K562 (cell line): ENCODE measurements at regions not wholly inside any gene's neighbourhood (a gene's known extent, or its start where the extent isn't known, plus 50 kb on each side); places are given as distances from the start of the nearest gene placed in this dataset.

Experiments used
- ATAC-seq: fragments of 200-7000 bp; cut with Tn5 transposase; 3 replicates; pipeline ENCODE4 v1.9.1; 2020; ENCODE audit warnings: moderate library complexity
- BruUV-seq: library from RNA; stranded (reverse); fragments of 400-500 nt; replicated peaks from 2 replicates; lab custom pipeline; 2021; lab: Mats Ljungman, UMichigan
- CTCF ChIA-PET: fragments of 300-600 bp; formaldehyde crosslinking; extraction: SDS; loops from one replicate; lab custom pipeline; 2021; ENCODE audit warnings: low intra/inter-chr PET ratio; lab: Yijun Ruan, JAX
- POLR2A ChIA-PET: fragments of 300-600, 350-650 bp; sonication (Branson Sonifier 250); formaldehyde crosslinking; extraction: SDS; loops from one replicate; lab custom pipeline; 2021; ENCODE audit warnings: antibody characterized with exemption, inconsistent platforms; lab: Yijun Ruan, JAX
- DNase-seq, 4 experiments: peaks; one replicate each; pipeline versions ENCODE4 v3.0.0 to v3.0.0-alpha.2; 2011 to 2018; ENCODE audit warnings: low spot score in 3 of 4, mixed read lengths in 3 of 4; ENCODE audit errors: extremely low read depth in 1 of 4
- FAIRE-seq: peaks from 2 replicates; lab custom pipeline; 2011; peaks lifted over from hg19 to GRCh38; lab: Jason Lieb, UNC
- H2AFZ ChIP-seq: 2 replicates; pipeline ENCODE4 v1.6.0; 2011; ENCODE audit warnings: low read depth, low read length, control low read depth, inconsistent platforms
- H3K27ac ChIP-seq: fragments of 200-600 bp; 3 replicates; pipeline ENCODE4 v1.8.0; 2011; ENCODE audit warnings: low read depth, mild to moderate bottlenecking, control low read depth, inconsistent platforms, low read length, moderate library complexity, mixed read lengths; ENCODE audit errors: extremely low read depth
- H3K27me3 ChIP-seq, 2 experiments: fragments of 300-600 bp in 1 of 2; 2 replicates in 1 of 2; 3 replicates in 1 of 2; pipeline versions ENCODE4 v1.6.0 to v1.8.0; 2011; ENCODE audit warnings: inconsistent platforms in 2 of 2, low read length in 2 of 2, mild to moderate bottlenecking in 1 of 2, mixed read lengths in 1 of 2, moderate library complexity in 1 of 2; ENCODE audit not compliant: control insufficient read depth in 2 of 2, insufficient read depth in 2 of 2
- H3K36me3 ChIP-seq: fragments of 300-600 bp; 3 replicates; pipeline ENCODE4 v1.8.0; 2011; ENCODE audit warnings: mild to moderate bottlenecking, low read length, inconsistent platforms; ENCODE audit not compliant: control insufficient read depth, insufficient read depth
- H3K4me1 ChIP-seq, 2 experiments: fragments of 200-600 bp in 1 of 2; replicated peaks in 1 of 2; 2 replicates in 1 of 2; 3 replicates in 1 of 2; pipeline versions ENCODE4 v1.5.1 to v1.8.0; 2011; ENCODE audit warnings: inconsistent platforms in 2 of 2, low read length in 2 of 2, mild to moderate bottlenecking in 1 of 2, mixed read lengths in 1 of 2, moderate library complexity in 1 of 2; ENCODE audit not compliant: control insufficient read depth in 2 of 2, insufficient read depth in 2 of 2
- H3K4me2 ChIP-seq: 2 replicates; pipeline ENCODE4 v1.6.1; 2011; ENCODE audit warnings: low read length, control low read depth, inconsistent platforms, mixed read lengths; ENCODE audit not compliant: insufficient read depth
- H3K4me3 ChIP-seq: fragments of 200-600 bp; sonication (generic), shearing (Covaris generic); 2 replicates; pipeline ENCODE4 v1.5.1; 2016; ENCODE audit warnings: control low read depth, inconsistent platforms
- H3K79me2 ChIP-seq: fragments of 200-600 bp; 3 replicates; pipeline ENCODE4 v1.8.0; 2011; ENCODE audit warnings: low read length, inconsistent platforms; ENCODE audit not compliant: control insufficient read depth, insufficient read depth
- H3K9ac ChIP-seq, 2 experiments: 2 replicates each; pipeline versions ENCODE4 v1.6.0 to v1.6.1; 2011; ENCODE audit warnings: low read depth in 2 of 2, low read length in 2 of 2, control low read depth in 1 of 2, inconsistent platforms in 1 of 2, mild to moderate bottlenecking in 1 of 2, mixed read lengths in 1 of 2; ENCODE audit not compliant: insufficient read depth in 1 of 2
- H3K9me1 ChIP-seq: one replicate; pipeline ENCODE4 v1.6.0; 2011; ENCODE audit warnings: inconsistent platforms, mild to moderate bottlenecking, low read length, moderate library complexity; ENCODE audit not compliant: control insufficient read depth, insufficient read depth
- H3K9me3 ChIP-seq: replicated peaks from 2 replicates; pipeline ENCODE4 v1.5.1; 2011; ENCODE audit warnings: low read depth, low read length, inconsistent platforms; ENCODE audit not compliant: control insufficient read depth, insufficient read depth
- H4K20me1 ChIP-seq: replicated peaks from 2 replicates; pipeline ENCODE4 v1.6.1; 2011; ENCODE audit warnings: low read length, inconsistent platforms, mixed read lengths; ENCODE audit not compliant: control insufficient read depth, insufficient read depth
- HDGF ChIP-seq: fragments of 450-650 bp; IDR thresholded peaks from 2 replicates; pipeline ENCODE4 v1.6.1; 2016
- JUN ChIP-seq, 2 experiments: sonication (generic) in 1 of 2; formaldehyde crosslinking in 1 of 2; IDR thresholded peaks; 2 replicates each; pipeline versions ENCODE4 v1.6.1 to v1.8.0; 2012 to 2022; ENCODE audit warnings: borderline replicate concordance in 2 of 2, mild to moderate bottlenecking in 2 of 2, improper control_type of control experiment in 1 of 2, low read depth in 1 of 2, low read length in 1 of 2, missing genetic modification reagents in 1 of 2
- MTA1 ChIP-seq: fragments of 450-650 bp; IDR thresholded peaks from 2 replicates; pipeline ENCODE4 v1.6.1; 2017; ENCODE audit warnings: borderline replicate concordance
- SMAD3 ChIP-seq: fragments of 450-650 bp; formaldehyde crosslinking; conservative IDR thresholded peaks from 2 replicates; pipeline ENCODE4 v1.4.0; 2020; ENCODE audit warnings: mild to moderate bottlenecking
- SMC3 ChIP-seq: conservative IDR thresholded peaks from 2 replicates; pipeline ENCODE4 v1.6.1; 2011; ENCODE audit warnings: low read depth, low read length, improper control_type of control experiment; ENCODE audit not compliant: insufficient read depth
- SREBF2 ChIP-seq: sonication (generic); formaldehyde crosslinking; IDR thresholded peaks from 2 replicates; pipeline ENCODE4 v1.4.0; 2020; ENCODE audit warnings: mild to moderate bottlenecking, missing genetic modification reagents
- ZNF232 ChIP-seq: sonication (generic); formaldehyde crosslinking; IDR thresholded peaks from 2 replicates; pipeline ENCODE4 v1.8.0; 2022; ENCODE audit warnings: mild to moderate bottlenecking, missing genetic modification reagents
- ZNF79 ChIP-seq: fragments of 250-450 bp; sonication (Bioruptor Pico); IDR thresholded peaks from 2 replicates; pipeline ENCODE4 v1.4.0; 2020; ENCODE audit warnings: low read depth, mild to moderate bottlenecking, moderate library complexity
- WGBS: fragments of 100-300 bp; shearing (Covaris generic); methylation state at CpG from one replicate; pipeline ENCODE4 v1.1.6; 2016; ENCODE audit warnings: low coverage, mixed read lengths; ENCODE audit not compliant: insufficient coverage; ENCODE audit errors: missing lambda C conversion rate; 5-methylcytosine and 5-hydroxymethylcytosine counted together
- in situ Hi-C: fragments of 300-500 bp; cut with MboI; formaldehyde crosslinking; loops from 4 replicates; pipeline ENCODE4 v1.15.0; 2018; ENCODE audit warnings: inconsistent platforms, mixed read lengths
- intact Hi-C: fragments of 100-400 bp; cut with micrococcal nuclease; formaldehyde crosslinking; loops from 2 replicates; pipeline ENCODE4 v1.14.2; 2022
- TF ChIP-seq, protein P1 (sequence below): sonication (generic); formaldehyde crosslinking; IDR thresholded peaks from 2 replicates; pipeline ENCODE4 v1.8.0; 2023; ENCODE audit warnings: mild to moderate bottlenecking, missing genetic modification reagents

DNA sequence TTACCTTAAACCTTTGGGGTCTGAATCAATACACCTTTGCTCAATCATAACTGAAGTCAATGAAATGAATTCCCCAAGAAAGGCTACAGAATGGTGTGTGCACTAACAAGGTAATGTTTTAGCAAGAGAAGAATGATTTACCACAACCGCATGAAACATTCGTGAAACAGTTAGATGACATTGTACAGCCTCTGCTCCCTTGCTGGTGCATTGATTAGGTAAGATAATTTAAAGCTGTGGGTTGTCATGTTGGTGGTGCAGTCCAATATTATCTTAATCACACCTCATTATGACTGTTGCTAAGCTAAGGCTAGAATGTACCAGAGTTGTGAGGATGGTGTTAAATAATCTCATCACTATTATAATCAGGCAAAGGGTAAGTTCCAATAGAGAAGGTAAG is 1673.2 kb upstream of the PRR20A start:
- H2AFZ ChIP-seq: no peak overlapping the region
- 0% methylated on average over 2 of the region's 2 CpGs for WGBS
- H3K9me1 ChIP-seq: no peaks in the 10 kb centered on the region
- ATAC-seq (no peak), FAIRE-seq (no peak), DNase-seq (no peak)
- TF ChIP-seq SMC3: no peak
- no peak for TF ChIP-seq MTA1
- no peak for TF ChIP-seq JUN (IDR thresholded peaks at IDR 0.05; ENCODE audit: borderline replicate concordance, low read depth, low read length)
- TF ChIP-seq JUN (CRISPR knock-in tag; IDR thresholded peaks at IDR 0.05; ENCODE audit: borderline replicate concordance): no peak
- TF ChIP-seq SREBF2 (CRISPR knock-in tag): no peak
- TF ChIP-seq HDGF: no peak
- intact Hi-C loops: no loop called here
- in situ Hi-C loops: no loop called here
- no peaks in the 10 kb centered on the region for H3K27me3 ChIP-seq
- H3K79me2 ChIP-seq: no peaks in the 10 kb centered on the region
- ChIA-PET POLR2A (no interaction called here), CTCF (no interaction called here)
- H3K4me3 ChIP-seq: no peak overlapping the region
- no peaks in the 10 kb centered on the region for H3K36me3 ChIP-seq
- no peaks in the 10 kb centered on the region for H3K4me1 ChIP-seq
- no peak overlapping the region for H3K9ac ChIP-seq
- no peak overlapping the region for H3K4me2 ChIP-seq
- no peaks in the 10 kb centered on the region for H4K20me1 ChIP-seq
- H3K9me3 ChIP-seq: no peaks in the 10 kb centered on the region
- no peak overlapping the region for H3K27ac ChIP-seq
- no TSS peak for BruUV-seq

DNA sequence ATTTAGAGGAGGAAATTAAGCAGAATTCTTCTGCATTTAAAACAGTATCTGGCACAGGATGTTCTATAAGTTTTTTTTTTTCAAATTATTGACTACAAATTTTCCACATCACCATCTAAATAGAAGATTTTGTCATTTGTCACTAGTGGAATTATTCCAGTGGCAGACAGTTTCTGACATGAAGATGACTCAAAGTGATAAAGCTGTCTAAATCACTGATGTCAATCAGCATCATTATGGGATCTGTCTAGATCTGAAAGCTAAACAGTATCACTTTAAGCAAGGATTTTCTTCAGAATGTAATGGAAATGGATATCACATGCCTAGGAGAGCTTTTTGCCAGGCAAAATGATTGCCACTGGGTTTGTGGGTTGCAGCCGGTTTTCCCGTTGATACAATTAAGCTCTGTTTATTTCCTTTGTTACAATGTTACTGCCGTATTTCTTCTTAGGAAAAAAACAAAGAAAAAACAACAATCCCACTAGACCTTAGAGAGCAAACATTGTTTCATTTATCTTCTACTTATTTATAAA is 1657.0 kb upstream of the PRR20A start:
- in situ Hi-C loops: no loop called here
- POLR2A ChIA-PET: no interaction called here
- no TSS peak for BruUV-seq
- TF ChIP-seq SMAD3 (CRISPR knock-in tag): no peak
- TF ChIP-seq, protein P1, sequence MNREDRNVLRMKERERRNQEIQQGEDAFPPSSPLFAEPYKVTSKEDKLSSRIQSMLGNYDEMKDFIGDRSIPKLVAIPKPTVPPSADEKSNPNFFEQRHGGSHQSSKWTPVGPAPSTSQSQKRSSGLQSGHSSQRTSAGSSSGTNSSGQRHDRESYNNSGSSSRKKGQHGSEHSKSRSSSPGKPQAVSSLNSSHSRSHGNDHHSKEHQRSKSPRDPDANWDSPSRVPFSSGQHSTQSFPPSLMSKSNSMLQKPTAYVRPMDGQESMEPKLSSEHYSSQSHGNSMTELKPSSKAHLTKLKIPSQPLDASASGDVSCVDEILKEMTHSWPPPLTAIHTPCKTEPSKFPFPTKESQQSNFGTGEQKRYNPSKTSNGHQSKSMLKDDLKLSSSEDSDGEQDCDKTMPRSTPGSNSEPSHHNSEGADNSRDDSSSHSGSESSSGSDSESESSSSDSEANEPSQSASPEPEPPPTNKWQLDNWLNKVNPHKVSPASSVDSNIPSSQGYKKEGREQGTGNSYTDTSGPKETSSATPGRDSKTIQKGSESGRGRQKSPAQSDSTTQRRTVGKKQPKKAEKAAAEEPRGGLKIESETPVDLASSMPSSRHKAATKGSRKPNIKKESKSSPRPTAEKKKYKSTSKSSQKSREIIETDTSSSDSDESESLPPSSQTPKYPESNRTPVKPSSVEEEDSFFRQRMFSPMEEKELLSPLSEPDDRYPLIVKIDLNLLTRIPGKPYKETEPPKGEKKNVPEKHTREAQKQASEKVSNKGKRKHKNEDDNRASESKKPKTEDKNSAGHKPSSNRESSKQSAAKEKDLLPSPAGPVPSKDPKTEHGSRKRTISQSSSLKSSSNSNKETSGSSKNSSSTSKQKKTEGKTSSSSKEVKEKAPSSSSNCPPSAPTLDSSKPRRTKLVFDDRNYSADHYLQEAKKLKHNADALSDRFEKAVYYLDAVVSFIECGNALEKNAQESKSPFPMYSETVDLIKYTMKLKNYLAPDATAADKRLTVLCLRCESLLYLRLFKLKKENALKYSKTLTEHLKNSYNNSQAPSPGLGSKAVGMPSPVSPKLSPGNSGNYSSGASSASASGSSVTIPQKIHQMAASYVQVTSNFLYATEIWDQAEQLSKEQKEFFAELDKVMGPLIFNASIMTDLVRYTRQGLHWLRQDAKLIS (CRISPR knock-in tag): no peak
- TF ChIP-seq ZNF232: no peak
- TF ChIP-seq ZNF79: no peak

More for the DNA sequence above, 1657.0 kb upstream of the PRR20A start:
- intact Hi-C loops: no loop called here
- H3K9me1 ChIP-seq: no peaks in the 10 kb centered on the region
- H3K9me3 ChIP-seq: no peaks in the 10 kb centered on the region
- H3K79me2 ChIP-seq: no peaks in the 10 kb centered on the region
- 0% methylated on average over 3 of the region's 3 CpGs for WGBS
- H3K27ac ChIP-seq: no peak overlapping the region
- no peak overlapping the region for H3K4me2 ChIP-seq
- CTCF ChIA-PET: no interaction called here
- no peaks in the 10 kb centered on the region for H3K4me1 ChIP-seq
- ATAC-seq (no peak), DNase-seq (no peak), FAIRE-seq (no peak)
- H3K27me3 ChIP-seq: no peaks in the 10 kb centered on the region
- H4K20me1 ChIP-seq: no peaks in the 10 kb centered on the region
- no peak overlapping the region for H3K4me3 ChIP-seq
- H2AFZ ChIP-seq: no peak overlapping the region
- H3K36me3 ChIP-seq: no peaks in the 10 kb centered on the region
- H3K9ac ChIP-seq: no peak overlapping the region
